GF-D8 (cell line): ENCODE measurements at regions not wholly inside any gene's neighbourhood (a gene's known extent, or its start where the extent isn't known, plus 50 kb on each side); places are given as distances from the start of the nearest gene placed in this dataset.

Experiments used
- DNase-seq: peaks from one replicate; lab custom pipeline; 2025; lab: John Stamatoyannopoulos, UW

DNA sequence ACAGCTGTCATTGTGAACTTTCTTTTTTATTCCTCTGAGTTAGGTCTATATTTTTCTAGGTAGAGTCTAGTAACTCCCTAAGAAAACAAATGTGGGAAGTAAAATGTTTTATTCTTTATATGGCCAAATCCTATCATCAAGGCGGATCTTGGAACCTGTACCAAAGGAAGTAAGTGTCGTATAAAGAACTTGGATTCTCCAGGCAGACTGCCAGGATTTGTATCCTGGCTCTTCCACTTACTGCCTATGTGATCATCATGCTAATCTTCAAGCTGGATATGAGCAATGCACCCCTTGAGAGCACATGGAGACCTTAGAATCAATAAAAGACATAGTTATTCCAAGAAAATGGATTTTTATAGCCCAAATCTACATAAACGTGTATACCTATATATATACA, 286.5 kb downstream of the PCDH17 start:
- DNase-seq, result no peak

GRCh38 chr13:57918913-57919312, 287.4 kb downstream of the PCDH17 start:
- DNase-seq, result no peak

DNA sequence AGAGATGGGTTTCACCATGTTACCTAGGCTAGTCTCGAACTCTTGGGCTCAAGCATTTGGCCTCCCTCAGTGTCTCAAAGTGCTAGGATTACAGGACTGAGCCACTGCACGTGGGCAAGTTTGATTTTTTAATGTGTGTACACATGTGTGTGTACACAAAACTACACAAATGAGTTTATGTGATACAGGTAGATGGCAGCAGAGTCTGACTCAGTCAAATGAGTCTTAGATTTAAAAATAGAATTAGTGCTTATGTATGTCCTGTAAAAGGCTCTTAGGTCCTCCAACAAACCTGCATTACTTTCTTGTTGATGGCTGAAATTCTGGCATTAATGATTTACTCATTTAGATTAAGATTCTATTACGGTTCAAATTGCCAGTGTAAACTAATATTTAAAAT, 293.7 kb downstream of the PCDH17 start:
- no peak for DNase-seq

- no peak for DNase-seq
Measured at GRCh38 chr13:57925751-57926150, 294.2 kb downstream of the PCDH17 start.

- DNase-seq, result no peak
Measured at GRCh38 chr13:57932061-57932460, 300.5 kb downstream of the PCDH17 start.

DNA sequence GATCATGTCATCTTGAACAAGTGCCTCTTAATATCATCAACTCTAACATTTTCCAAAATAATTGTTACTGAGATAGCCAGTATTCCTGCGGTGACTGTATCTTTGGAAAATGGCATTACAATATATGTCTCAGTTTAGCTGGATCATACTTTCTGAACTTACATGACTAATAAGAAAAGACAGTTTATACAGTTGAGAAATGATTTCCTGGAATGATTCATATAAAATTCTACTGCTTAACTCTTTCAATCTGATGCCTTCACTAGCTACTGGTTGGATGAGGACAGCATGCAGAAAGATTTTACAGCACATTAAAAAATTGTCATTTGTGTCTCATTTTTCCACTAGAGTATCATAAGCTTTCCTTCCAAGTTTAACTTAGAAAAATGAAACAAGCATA, 302.1 kb downstream of the PCDH17 start:
- no peak for DNase-seq

DNA sequence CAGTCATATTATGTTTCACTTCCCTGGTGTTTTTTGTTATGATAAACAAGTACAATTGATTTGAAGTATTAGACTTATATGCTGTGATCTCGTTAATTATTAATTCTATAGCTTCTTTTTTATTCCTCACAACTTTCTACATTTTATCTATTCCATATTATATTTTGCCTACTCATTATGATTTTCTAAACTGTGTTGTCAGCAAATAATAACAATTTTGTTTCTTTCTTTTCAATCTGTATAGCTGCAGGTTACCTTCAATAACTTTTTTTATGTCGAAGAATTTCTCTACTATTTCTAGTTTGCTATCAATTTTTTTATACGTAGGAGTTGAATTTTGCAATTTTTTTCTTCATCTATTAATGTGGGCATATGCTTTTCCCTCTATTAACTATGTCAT, 304.4 kb downstream of the PCDH17 start:
- no peak for DNase-seq

GRCh38 chr13:57946361-57946760, 314.8 kb downstream of the PCDH17 start:
- no peak for DNase-seq

GRCh38 chr13:57948884-57949283, 317.3 kb downstream of the PCDH17 start:
- no peak for DNase-seq

DNA sequence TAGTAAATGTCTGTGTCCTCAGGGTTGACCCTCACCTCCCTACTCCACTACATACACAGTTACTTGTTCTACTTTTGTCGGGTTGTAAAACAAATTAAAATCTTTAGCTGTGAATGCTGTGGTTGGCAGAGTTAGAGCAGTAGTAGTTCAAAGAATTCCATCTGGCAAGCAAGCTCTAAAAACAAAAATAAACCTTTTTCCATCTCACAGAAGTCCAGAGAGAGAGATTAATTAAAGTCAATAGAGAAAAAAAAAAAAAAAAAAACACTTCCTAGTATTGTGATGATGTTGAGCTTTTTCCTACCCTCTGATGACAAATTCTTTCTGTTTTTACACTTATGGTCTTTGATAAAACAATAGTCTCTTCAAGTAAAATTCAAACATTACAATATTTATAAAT, 338.4 kb downstream of the PCDH17 start:
- DNase-seq, result no peak

- DNase-seq, result no peak
Measured at GRCh38 chr13:57970404-57970803, 338.9 kb downstream of the PCDH17 start.

GRCh38 chr13:57982782-57983181, 351.2 kb downstream of the PCDH17 start:
- DNase-seq, result no peak

GRCh38 chr13:57988276-57988675, 356.7 kb downstream of the PCDH17 start:
- no peak for DNase-seq

- no peak for DNase-seq
Measured at GRCh38 chr13:57991041-57991440, 359.5 kb downstream of the PCDH17 start.

GRCh38 chr13:57992416-57992815, 360.9 kb downstream of the PCDH17 start:
- DNase-seq, result no peak

- no peak for DNase-seq
Measured at GRCh38 chr13:57996717-57997116, 365.2 kb downstream of the PCDH17 start.

DNA sequence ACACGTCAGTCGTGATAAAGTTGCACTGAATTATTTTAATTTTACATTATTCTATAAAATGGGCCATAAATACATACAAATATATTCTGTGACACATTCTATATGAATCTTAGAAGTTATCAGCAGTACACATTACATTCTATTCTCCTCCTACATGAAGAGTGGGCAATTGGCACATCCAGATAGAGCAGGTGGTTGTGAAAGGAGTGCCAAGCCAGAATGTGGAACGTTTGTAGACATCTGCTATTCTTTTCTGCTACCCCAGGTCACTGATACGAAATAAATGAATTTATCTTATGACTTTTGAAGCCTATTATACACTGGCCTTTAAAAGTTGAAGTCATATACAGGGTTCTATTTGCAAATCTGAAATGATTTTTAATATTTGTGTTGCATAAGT, 373.2 kb downstream of the PCDH17 start:
- DNase-seq, result no peak

- no peak for DNase-seq
Measured at GRCh38 chr13:58018020-58018419, 386.5 kb downstream of the PCDH17 start.

DNA sequence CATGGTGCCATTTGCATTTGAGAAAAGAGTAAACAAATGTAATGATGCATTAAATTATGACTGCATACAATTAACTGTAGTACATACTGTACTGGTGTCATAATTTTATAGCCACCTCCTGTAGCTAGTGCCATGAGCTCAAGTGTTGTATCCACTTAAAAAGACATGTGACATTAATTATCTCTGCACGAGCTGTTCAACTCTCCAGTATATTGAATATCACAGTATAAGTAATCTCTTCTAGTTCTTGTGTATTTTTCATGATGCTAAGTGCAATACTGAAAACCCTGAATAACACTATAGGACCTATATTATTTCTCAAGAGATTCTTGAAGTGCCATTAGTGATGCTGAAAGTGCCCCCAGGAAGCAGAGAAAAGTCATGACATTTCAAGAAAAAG, 387.3 kb downstream of the PCDH17 start:
- DNase-seq, result no peak

GRCh38 chr13:58024103-58024502, 392.6 kb downstream of the PCDH17 start:
- no peak for DNase-seq

DNA sequence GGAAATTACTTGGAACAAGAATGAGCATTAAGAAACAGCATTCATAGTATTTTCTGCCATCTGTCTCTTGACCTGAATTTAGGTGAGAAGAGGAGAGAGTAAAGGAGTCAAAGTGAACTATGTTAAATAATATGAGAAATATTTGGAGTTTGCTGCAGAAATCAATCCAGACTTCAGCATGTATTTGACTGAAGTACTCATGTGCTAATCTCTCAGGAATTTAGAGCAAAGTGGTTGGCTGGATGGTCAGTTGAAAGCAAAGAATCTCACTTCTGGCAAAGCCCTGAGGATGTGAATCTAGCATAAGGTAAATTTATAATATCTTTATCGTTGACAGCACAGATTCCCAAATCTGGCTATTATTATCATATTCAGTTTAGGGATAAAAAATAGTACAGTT, 394.3 kb downstream of the PCDH17 start:
- DNase-seq, result no peak

GRCh38 chr13:58032676-58033460, 401.3 kb downstream of the PCDH17 start:
- no peak for DNase-seq

- no peak for DNase-seq
Measured at GRCh38 chr13:58043971-58044370, 412.4 kb downstream of the PCDH17 start.

- DNase-seq, result no peak
Measured at GRCh38 chr13:58048670-58049069, 417.1 kb downstream of the PCDH17 start.
